Calu3 (cell line): ENCODE measurements at regions not wholly inside any gene's neighbourhood (a gene's known extent, or its start where the extent isn't known, plus 50 kb on each side); places are given as distances from the start of the nearest gene placed in this dataset.

Experiments
- BruUV-seq: library from RNA; stranded (reverse); fragments of 400-500 nt; replicated peaks from 2 replicates; lab custom pipeline; 2021; lab: Mats Ljungman, UMichigan
- CTCF ChIA-PET: fragments of 300-600 bp; sonication (Branson Sonifier 250); formaldehyde crosslinking; loops from one replicate; lab custom pipeline; 2022; ENCODE audit warnings: antibody characterized with exemption; lab: Charles Lee
- DNase-seq: peaks from one replicate; pipeline ENCODE4 v3.0.0; 2022
- H3K27ac Mint-ChIP-seq: one replicate; pipeline ENCODE4 v1.8.0; 2022; ENCODE audit warnings: mixed read lengths; ENCODE audit not compliant: unreplicated experiment
- H3K27me3 Mint-ChIP-seq: one replicate; pipeline ENCODE4 v1.8.0; 2022; ENCODE audit warnings: mixed read lengths; ENCODE audit not compliant: unreplicated experiment
- H3K36me3 Mint-ChIP-seq: one replicate; pipeline ENCODE4 v1.8.0; 2022; ENCODE audit warnings: mild to moderate bottlenecking, moderate library complexity, mixed read lengths; ENCODE audit not compliant: insufficient read depth, unreplicated experiment
- H3K4me1 Mint-ChIP-seq: one replicate; pipeline ENCODE4 v1.8.0; 2022; ENCODE audit warnings: mild to moderate bottlenecking, low read depth, mixed read lengths; ENCODE audit not compliant: unreplicated experiment
- H3K4me3 Mint-ChIP-seq: one replicate; pipeline ENCODE4 v1.8.0; 2022; ENCODE audit warnings: mild to moderate bottlenecking, low read depth, moderate library complexity, mixed read lengths; ENCODE audit not compliant: unreplicated experiment
- H3K9me3 Mint-ChIP-seq: one replicate; pipeline ENCODE4 v1.8.0; 2022; ENCODE audit warnings: low read depth, mixed read lengths; ENCODE audit not compliant: unreplicated experiment
- CTCF ChIP-seq: fragments of 200-600 bp; IDR thresholded peaks from one replicate; pipeline ENCODE4 v1.8.0; 2022; ENCODE audit warnings: antibody characterized with exemption; ENCODE audit not compliant: unreplicated experiment
- intact Hi-C: fragments of 100-400 bp; cut with micrococcal nuclease; formaldehyde crosslinking; loops from one replicate; pipeline ENCODE4 v1.10.0; 2022; ENCODE audit not compliant: unreplicated experiment

GRCh38 chr9:74275872-74276508 lies 221.1 kb upstream of the RORB start:
- intact Hi-C loops: no loop called here
- H3K4me3 Mint-ChIP-seq: no peak overlapping the region
- BruUV-seq: no TSS peak
- H3K4me1 Mint-ChIP-seq: no peaks in the 10 kb centered on the region
- no peaks in the 10 kb centered on the region for H3K9me3 Mint-ChIP-seq
- DNase-seq: no peak
- H3K27me3 Mint-ChIP-seq: no peaks in the 10 kb centered on the region
- no peak for TF ChIP-seq CTCF
- CTCF ChIA-PET: no interaction called here
- no peaks in the 10 kb centered on the region for H3K36me3 Mint-ChIP-seq
- H3K27ac Mint-ChIP-seq: no peak overlapping the region

- TF ChIP-seq CTCF: no peak
- intact Hi-C loops: no loop called here
- CTCF ChIA-PET: no interaction called here
- DNase-seq: no peak
- Mint-ChIP-seq H3K9me3 (no peaks in the 10 kb centered on the region), H3K4me3 (no peak overlapping the region), H3K27ac (no peak overlapping the region), H3K27me3 (no peaks in the 10 kb centered on the region), H3K4me1 (no peaks in the 10 kb centered on the region), H3K36me3 (no peaks in the 10 kb centered on the region)
- no TSS peak for BruUV-seq
Measured at GRCh38 chr9:74277532-74277931, 219.6 kb upstream of the RORB start.

GRCh38 chr9:74281674-74282073 lies 215.5 kb upstream of the RORB start:
- TF ChIP-seq CTCF: no peak
- no peak overlapping the region for H3K4me3 Mint-ChIP-seq
- no peaks in the 10 kb centered on the region for H3K4me1 Mint-ChIP-seq
- no peak for DNase-seq
- BruUV-seq: no TSS peak
- H3K9me3 Mint-ChIP-seq: no peaks in the 10 kb centered on the region
- intact Hi-C loops: loop anchor here (10.0 kb wide), 1 partner anchor 597 kb away; no protein-coding TSS in a partner anchor
- no peaks in the 10 kb centered on the region for H3K27me3 Mint-ChIP-seq
- no peak overlapping the region for H3K27ac Mint-ChIP-seq
- CTCF ChIA-PET: no interaction called here
- no peaks in the 10 kb centered on the region for H3K36me3 Mint-ChIP-seq

- no peak overlapping the region for H3K4me3 Mint-ChIP-seq
- H3K27ac Mint-ChIP-seq: no peak overlapping the region
- intact Hi-C loops: loop anchor here (10.0 kb wide), 1 partner anchor 598 kb away; no protein-coding TSS in a partner anchor
- BruUV-seq: no TSS peak
- no peaks in the 10 kb centered on the region for H3K9me3 Mint-ChIP-seq
- no peaks in the 10 kb centered on the region for H3K27me3 Mint-ChIP-seq
- no peak for DNase-seq
- no peaks in the 10 kb centered on the region for H3K36me3 Mint-ChIP-seq
- no peak for TF ChIP-seq CTCF
- H3K4me1 Mint-ChIP-seq: no peaks in the 10 kb centered on the region
- CTCF ChIA-PET: interaction anchor here (0.7 kb wide), 2 partner anchors 224 to 361 kb away, joined by 3 to 5 read pairs; no protein-coding TSS in a partner anchor
Measured at GRCh38 chr9:74282526-74283253, 214.4 kb upstream of the RORB start.
